CD14-positive monocyte (primary cell): ENCODE measurements at regions not wholly inside any gene's neighbourhood (a gene's known extent, or its start where the extent isn't known, plus 50 kb on each side); places are given as distances from the start of the nearest gene placed in this dataset.

Source experiments
- DNase-seq, 3 donors: peaks; one replicate each; pipeline ENCODE4 v3.0.0-alpha.2; 2011 to 2022
- H2AFZ ChIP-seq: 2 replicates; pipeline ENCODE4 v1.6.0; 2012; ENCODE audit warnings: mild to moderate bottlenecking, low read depth, low read length, inconsistent platforms; ENCODE audit not compliant: insufficient read depth, poor library complexity, severe bottlenecking
- H3K27ac ChIP-seq, 2 donors: 1 replicate in 1 of 2; 2 replicates in 1 of 2; pipeline ENCODE4 v1.5.1; 2012 to 2013; ENCODE audit warnings: low read length in 2 of 2, control low read depth in 1 of 2, inconsistent platforms in 1 of 2, low read depth in 1 of 2, mild to moderate bottlenecking in 1 of 2
- H3K27me3 ChIP-seq, 2 donors: one replicate each; pipeline versions ENCODE4 v1.6.0 to v1.6.1; 2011 to 2013; ENCODE audit warnings: low read length in 2 of 2; ENCODE audit not compliant: control insufficient read depth in 2 of 2, insufficient read depth in 2 of 2
- H3K36me3 ChIP-seq, 2 donors: replicated peaks in 1 of 2; 1 replicate in 1 of 2; 2 replicates in 1 of 2; pipeline versions ENCODE4 v1.5.1 to v1.6.1; 2012 to 2013; ENCODE audit warnings: low read length in 2 of 2, control low read depth in 1 of 2, inconsistent platforms in 1 of 2, mild to moderate bottlenecking in 1 of 2; ENCODE audit not compliant: insufficient read depth in 2 of 2, control insufficient read depth in 1 of 2
- H3K4me1 ChIP-seq, 2 donors: 1 replicate in 1 of 2; 2 replicates in 1 of 2; pipeline versions ENCODE4 v1.5.1 to v1.6.1; 2012 to 2013; ENCODE audit warnings: low read length in 2 of 2, control low read depth in 1 of 2, inconsistent platforms in 1 of 2, mild to moderate bottlenecking in 1 of 2, moderate library complexity in 1 of 2; ENCODE audit not compliant: insufficient read depth in 2 of 2, control insufficient read depth in 1 of 2
- H3K4me2 ChIP-seq: replicated peaks from 2 replicates; pipeline ENCODE3; 2012; ENCODE audit warnings: low read length, moderate library complexity, mild to moderate bottlenecking; ENCODE audit not compliant: poor library complexity, severe bottlenecking; ENCODE audit errors: extremely low read depth
- H3K4me3 ChIP-seq, 3 experiments: fragments of 200-600 bp in 1 of 3; sonication (generic) in 1 of 3; replicated peaks in 1 of 3; 1 replicate in 2 of 3; 2 replicates in 1 of 3; pipeline ENCODE4 v1.5.1; 2011 to 2013; ENCODE audit warnings: low read length in 3 of 3, mild to moderate bottlenecking in 3 of 3, control low read depth in 2 of 3, low read depth in 2 of 3, inconsistent platforms in 1 of 3, moderate library complexity in 1 of 3
- H3K79me2 ChIP-seq: 2 replicates; pipeline ENCODE4 v1.6.0; 2012; ENCODE audit warnings: mild to moderate bottlenecking, control low read depth, inconsistent platforms, low read length, moderate library complexity; ENCODE audit not compliant: insufficient read depth
- H3K9ac ChIP-seq: 2 replicates; pipeline ENCODE4 v1.6.0; 2017; ENCODE audit warnings: low read length, mild to moderate bottlenecking; ENCODE audit not compliant: insufficient read depth, poor library complexity, severe bottlenecking
- H3K9me3 ChIP-seq, 2 donors: replicated peaks in 1 of 2; 1 replicate in 1 of 2; 2 replicates in 1 of 2; pipeline versions ENCODE4 v1.5.1 to v1.6.1; 2012 to 2013; ENCODE audit warnings: low read length in 2 of 2, control low read depth in 1 of 2; ENCODE audit not compliant: control insufficient read depth in 1 of 2, insufficient read depth in 1 of 2
- H4K20me1 ChIP-seq: 2 replicates; pipeline ENCODE4 v1.6.0; 2012; ENCODE audit warnings: mild to moderate bottlenecking, low read length, control low read depth, moderate library complexity; ENCODE audit not compliant: insufficient read depth
- H3K27ac Mint-ChIP-seq, 7 donors: one replicate each; pipeline ENCODE4 v1.8.0; 2020; ENCODE audit warnings: mild to moderate bottlenecking in 7 of 7, mixed read lengths in 7 of 7, moderate library complexity in 6 of 7, inconsistent platforms in 2 of 7
- H3K27me3 Mint-ChIP-seq, 3 donors: one replicate each; pipeline ENCODE4 v1.8.0; 2021 to 2022; ENCODE audit warnings: low read depth in 3 of 3, mild to moderate bottlenecking in 3 of 3, mixed read lengths in 3 of 3, moderate library complexity in 3 of 3, inconsistent platforms in 1 of 3
- H3K36me3 Mint-ChIP-seq, 2 donors: one replicate each; pipeline ENCODE4 v1.8.0; 2020; ENCODE audit warnings: mixed read lengths in 2 of 2, inconsistent platforms in 1 of 2, mild to moderate bottlenecking in 1 of 2
- H3K4me1 Mint-ChIP-seq: one replicate; pipeline ENCODE4 v1.8.0; 2020; ENCODE audit warnings: mild to moderate bottlenecking, mixed read lengths
- H3K4me3 Mint-ChIP-seq, 2 donors: one replicate each; pipeline ENCODE4 v1.8.0; 2020; ENCODE audit warnings: mild to moderate bottlenecking in 2 of 2, mixed read lengths in 2 of 2, moderate library complexity in 1 of 2
- H3K9me3 Mint-ChIP-seq, 7 donors: one replicate each; pipeline ENCODE4 v1.8.0; 2020 to 2022; ENCODE audit warnings: mixed read lengths in 7 of 7, mild to moderate bottlenecking in 6 of 7, moderate library complexity in 6 of 7, inconsistent platforms in 2 of 7
- CTCF ChIP-seq: fragments of 200-600 bp; IDR thresholded peaks from one replicate; pipeline ENCODE4 v1.8.0; 2022; ENCODE audit warnings: antibody characterized with exemption, mild to moderate bottlenecking
- WGBS: methylation state at CpG from one replicate; pipeline ENCODE4 v1.1.5; 2013; ENCODE audit warnings: missing lambda C conversion rate; ENCODE audit not compliant: insufficient coverage; 5-methylcytosine and 5-hydroxymethylcytosine counted together
- intact Hi-C, 2 donors: fragments of 100-400 bp; cut with micrococcal nuclease; formaldehyde crosslinking; loops; one replicate each; pipeline versions ENCODE4 v1.15.0 to v1.15.1; 2023

- Mint-ChIP-seq H3K9me3 (peaks cover 0 to 3% (median 2%) of the 10 kb centered on the region in 7 donors), H3K27ac (no peak overlapping the region), H3K27me3 (no peaks in the 10 kb centered on the region), H3K4me3 (no peak overlapping the region), H3K4me1 (no peaks in the 10 kb centered on the region), H3K36me3 (no peaks in the 10 kb centered on the region)
- DNase-seq: no peak
- Histone ChIP-seq H3K27me3 (no peaks in the 10 kb centered on the region), H3K9me3 (no peaks in the 10 kb centered on the region), H3K79me2 (no peaks in the 10 kb centered on the region), H4K20me1 (no peaks in the 10 kb centered on the region), H3K27ac (no peak overlapping the region), H3K4me1 (no peaks in the 10 kb centered on the region), H3K9ac (no peak overlapping the region), H3K36me3 (no peaks in the 10 kb centered on the region), H3K4me3 (no peak overlapping the region), H3K4me2 (no peak overlapping the region), H2AFZ (no peak overlapping the region)
- intact Hi-C loops: no loop called here
- WGBS: no CpG with 5 or more reads among the region's 2 CpGs
- TF ChIP-seq CTCF: no peak
These were observed 1443.0 kb upstream of the CDH6 start for GRCh38 chr5:29750453-29750852.

- H3K79me2 ChIP-seq: no peaks in the 10 kb centered on the region
- no peak for TF ChIP-seq CTCF
- H3K36me3 Mint-ChIP-seq: no peaks in the 10 kb centered on the region
- H3K36me3 ChIP-seq: no peaks in the 10 kb centered on the region
- no peak overlapping the region for H3K27ac Mint-ChIP-seq
- H3K9me3 ChIP-seq: no peaks in the 10 kb centered on the region
- H2AFZ ChIP-seq: no peak overlapping the region
- H3K9ac ChIP-seq: no peak overlapping the region
- no peak overlapping the region for H3K27ac ChIP-seq
- H3K4me3 ChIP-seq: no peak overlapping the region
- no CpG with 5 or more reads among the region's 3 CpGs for WGBS
- H3K4me1 Mint-ChIP-seq: no peaks in the 10 kb centered on the region
- no peak for DNase-seq
- intact Hi-C loops: no loop called here
- H3K4me1 ChIP-seq: no peaks in the 10 kb centered on the region
- no peak overlapping the region for H3K4me3 Mint-ChIP-seq
- peaks cover 0 to 10% (median 0%) of the 10 kb centered on the region in 7 donors for H3K9me3 Mint-ChIP-seq
- no peaks in the 10 kb centered on the region for H3K27me3 ChIP-seq
- H4K20me1 ChIP-seq: no peaks in the 10 kb centered on the region
- no peak overlapping the region for H3K4me2 ChIP-seq
- no peaks in the 10 kb centered on the region for H3K27me3 Mint-ChIP-seq
These were observed 1448.9 kb upstream of the CDH6 start for GRCh38 chr5:29744618-29745017.
